Activated CD4-positive, alpha-beta memory T cell treated with anti-CD3 and anti-CD28 coated beads for 36 hours (primary cell): ENCODE measurements at regions not wholly inside any gene's neighbourhood (a gene's known extent, or its start where the extent isn't known, plus 50 kb on each side); places are given as distances from the start of the nearest gene placed in this dataset.

Source experiments
- CTCF ChIA-PET: fragments of 350-600 bp; sonication (Branson Sonifier 250); formaldehyde crosslinking; loops from one replicate; lab custom pipeline; 2021; ENCODE audit warnings: antibody characterized with exemption, inconsistent platforms; lab: Charles Lee
- POLR2A ChIA-PET: fragments of 350-600 bp; sonication (Branson Sonifier 250); formaldehyde crosslinking; loops from one replicate; lab custom pipeline; 2021; ENCODE audit warnings: antibody characterized with exemption; lab: Charles Lee
- DNase-seq: peaks from one replicate; pipeline ENCODE4 v3.0.0-alpha.2; 2020
- H3K27ac Mint-ChIP-seq: one replicate; pipeline ENCODE4 v1.8.0; 2021; ENCODE audit warnings: mixed read lengths
- H3K27me3 Mint-ChIP-seq: one replicate; pipeline ENCODE4 v1.8.0; 2021; ENCODE audit warnings: mixed read lengths
- H3K36me3 Mint-ChIP-seq: one replicate; pipeline ENCODE4 v1.8.0; 2021; ENCODE audit warnings: mixed read lengths
- H3K4me1 Mint-ChIP-seq: one replicate; pipeline ENCODE4 v1.8.0; 2021; ENCODE audit warnings: low read depth, mixed read lengths
- H3K4me3 Mint-ChIP-seq: one replicate; pipeline ENCODE4 v1.8.0; 2021; ENCODE audit warnings: mild to moderate bottlenecking, mixed read lengths
- H3K9me3 Mint-ChIP-seq: one replicate; pipeline ENCODE4 v1.8.0; 2021; ENCODE audit warnings: mixed read lengths
- intact Hi-C: fragments of 100-400 bp; cut with micrococcal nuclease; formaldehyde crosslinking; loops from one replicate; pipeline ENCODE4 v1.15.1; 2023

DNA sequence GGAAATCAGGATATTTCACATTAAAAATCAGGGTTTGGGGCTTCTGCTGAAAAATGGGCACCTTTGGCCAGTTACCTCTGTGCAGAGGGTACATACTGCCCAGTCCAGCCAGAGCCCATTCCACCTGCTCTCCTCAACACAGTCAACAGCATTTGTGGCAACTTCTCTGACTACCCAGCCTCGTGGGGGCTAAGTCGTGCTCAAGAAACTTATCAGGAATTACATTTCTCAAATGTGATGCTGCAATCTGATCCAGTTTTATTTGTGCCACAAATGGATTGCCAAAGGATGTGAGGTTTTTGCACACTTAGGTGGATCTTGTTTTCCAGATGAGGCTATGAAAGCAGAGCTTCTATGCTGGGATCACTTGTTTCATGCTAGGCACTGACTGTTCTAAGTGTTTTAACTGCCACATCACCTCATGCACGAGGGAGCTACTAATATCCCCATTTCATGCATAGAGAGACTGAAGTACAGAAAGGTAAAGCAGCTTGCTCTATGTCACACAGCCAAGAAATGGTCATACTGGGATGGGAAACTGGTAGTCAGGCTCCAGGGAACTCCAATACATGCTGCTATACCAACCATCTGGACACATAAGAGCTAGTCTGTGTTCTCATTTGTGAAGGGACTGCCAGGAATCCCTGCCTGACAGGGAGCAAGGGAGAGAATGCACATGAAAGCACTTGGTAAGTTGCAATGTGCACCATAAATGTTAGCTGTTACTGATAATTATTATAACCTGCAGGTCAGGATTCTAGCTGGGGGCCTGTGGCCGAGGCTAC, 89.0 kb upstream of the HK2 start:
- POLR2A ChIA-PET = no interaction called here
- no peaks in the 10 kb centered on the region for H3K36me3 Mint-ChIP-seq
- CTCF ChIA-PET = interaction anchor here (0.6 kb wide), 1 partner anchor 174 kb away, joined by 3 read pairs; no protein-coding TSS in a partner anchor
- DNase-seq = no peak
- H3K9me3 Mint-ChIP-seq = no peaks in the 10 kb centered on the region
- no peaks in the 10 kb centered on the region for H3K4me1 Mint-ChIP-seq
- H3K27me3 Mint-ChIP-seq = peaks cover 2% of the 10 kb centered on the region
- no peak overlapping the region for H3K27ac Mint-ChIP-seq
- no peak overlapping the region for H3K4me3 Mint-ChIP-seq
- intact Hi-C loops = no loop called here

GRCh38 chr2:74745766-74746165, 88.2 kb upstream of the HK2 start:
- H3K9me3 Mint-ChIP-seq = no peaks in the 10 kb centered on the region
- ChIA-PET POLR2A (no interaction called here), CTCF (no interaction called here)
- intact Hi-C loops = no loop called here
- H3K36me3 Mint-ChIP-seq = no peaks in the 10 kb centered on the region
- no peak overlapping the region for H3K4me3 Mint-ChIP-seq
- H3K27me3 Mint-ChIP-seq = peaks cover 2% of the 10 kb centered on the region
- DNase-seq = no peak
- H3K27ac Mint-ChIP-seq = no peak overlapping the region
- no peaks in the 10 kb centered on the region for H3K4me1 Mint-ChIP-seq

DNA sequence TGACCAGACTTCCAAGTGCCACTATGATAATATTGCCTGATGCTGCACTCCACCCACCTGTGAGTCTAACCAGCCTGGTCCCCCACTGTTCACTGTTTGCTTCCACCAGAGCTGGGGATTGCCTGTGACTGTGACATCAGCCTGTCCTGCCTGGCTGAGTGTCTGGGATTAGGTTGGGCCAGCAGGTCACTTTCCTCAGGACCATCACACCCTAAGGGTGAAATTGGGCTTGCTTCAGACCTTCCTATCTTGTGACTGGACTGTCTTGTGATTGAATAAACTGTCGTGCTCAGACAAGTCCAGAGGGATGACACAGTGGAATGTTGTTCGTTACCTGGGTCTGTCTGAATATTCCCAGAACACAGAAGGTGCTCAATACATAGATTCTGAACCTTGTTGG, 87.4 kb upstream of the HK2 start:
- Mint-ChIP-seq H3K27ac (no peak overlapping the region), H3K27me3 (peaks cover 7% of the 10 kb centered on the region), H3K36me3 (no peaks in the 10 kb centered on the region), H3K4me3 (no peak overlapping the region), H3K9me3 (no peaks in the 10 kb centered on the region), H3K4me1 (no peaks in the 10 kb centered on the region)
- CTCF ChIA-PET = no interaction called here
- DNase-seq = no peak
- POLR2A ChIA-PET = no interaction called here
- intact Hi-C loops = no loop called here

DNA sequence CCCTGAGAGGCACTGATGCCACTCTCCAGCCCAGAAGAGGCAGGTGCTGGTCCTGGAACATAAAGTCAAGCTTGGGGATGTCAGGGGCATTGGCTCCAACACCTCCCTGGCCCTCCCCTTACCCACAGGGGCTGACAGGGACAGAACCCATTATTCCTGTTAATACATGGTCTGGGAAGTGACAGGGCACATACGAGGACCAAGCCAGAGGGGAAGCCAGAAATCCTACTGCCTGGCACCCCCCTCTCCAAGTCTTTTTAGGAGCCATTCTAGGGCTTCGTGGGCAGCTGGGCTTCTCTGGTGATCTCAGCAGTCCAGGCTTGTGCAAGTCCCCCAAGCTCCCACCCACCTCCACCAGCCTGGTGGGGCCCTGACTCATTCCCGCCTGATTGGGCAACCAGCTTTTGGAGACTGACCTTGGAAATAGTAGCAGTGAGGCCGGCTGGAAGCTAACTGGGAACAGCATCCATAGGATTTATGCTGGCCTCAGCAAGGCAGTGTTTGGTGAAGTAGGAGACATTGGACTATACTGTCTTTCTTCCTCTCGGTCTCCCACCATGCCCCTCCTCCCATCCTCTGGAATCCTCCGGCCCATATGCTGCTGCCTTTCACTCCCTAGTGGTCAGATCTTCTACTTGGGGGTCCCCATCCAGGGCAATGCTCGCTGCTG, 86.4 kb upstream of the HK2 start:
- intact Hi-C loops = no loop called here

DNA sequence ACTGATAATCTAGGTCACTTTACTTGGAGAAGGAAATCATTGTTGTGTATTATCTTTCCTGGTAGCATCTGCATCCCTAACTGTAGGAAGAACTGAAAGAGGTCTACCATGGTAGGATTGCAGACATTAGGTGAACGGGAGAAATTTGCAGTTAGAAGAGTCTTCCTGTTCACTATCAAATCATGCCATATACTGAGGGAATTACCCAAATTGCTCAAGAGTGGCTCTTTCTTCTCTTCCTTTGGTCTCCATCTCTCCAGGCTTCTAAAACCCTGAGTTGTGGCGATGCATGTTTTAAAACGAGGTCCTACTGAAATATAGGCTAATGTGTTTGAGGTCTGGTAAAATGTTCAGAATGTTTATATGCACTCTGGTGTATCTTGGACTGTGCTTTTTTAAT, 85.3 kb upstream of the HK2 start:
- ChIA-PET POLR2A (no interaction called here), CTCF (no interaction called here)
- Mint-ChIP-seq H3K36me3 (no peaks in the 10 kb centered on the region), H3K27ac (no peak overlapping the region), H3K4me3 (no peak overlapping the region), H3K9me3 (no peaks in the 10 kb centered on the region), H3K27me3 (peaks cover 7% of the 10 kb centered on the region), H3K4me1 (no peaks in the 10 kb centered on the region)
- DNase-seq = no peak
- intact Hi-C loops = no loop called here

More for the DNA sequence above, 86.4 kb upstream of the HK2 start:
- no peak for DNase-seq
- no peaks in the 10 kb centered on the region for H3K9me3 Mint-ChIP-seq
- H3K27me3 Mint-ChIP-seq = peaks cover 7% of the 10 kb centered on the region
- no peak overlapping the region for H3K4me3 Mint-ChIP-seq
- H3K27ac Mint-ChIP-seq = no peak overlapping the region
- H3K36me3 Mint-ChIP-seq = no peaks in the 10 kb centered on the region
- POLR2A ChIA-PET = no interaction called here
- CTCF ChIA-PET = no interaction called here
- H3K4me1 Mint-ChIP-seq = no peaks in the 10 kb centered on the region

GRCh38 chr2:74749432-74749831, 84.5 kb upstream of the HK2 start:
- H3K27me3 Mint-ChIP-seq = peaks cover 7% of the 10 kb centered on the region
- no peaks in the 10 kb centered on the region for H3K9me3 Mint-ChIP-seq
- intact Hi-C loops = no loop called here
- DNase-seq = no peak
- H3K27ac Mint-ChIP-seq = no peak overlapping the region
- no peaks in the 10 kb centered on the region for H3K36me3 Mint-ChIP-seq
- H3K4me1 Mint-ChIP-seq = no peaks in the 10 kb centered on the region
- POLR2A ChIA-PET = no interaction called here
- CTCF ChIA-PET = no interaction called here
- H3K4me3 Mint-ChIP-seq = no peak overlapping the region

GRCh38 chr2:74751981-74752851, 81.7 kb upstream of the HK2 start:
- Mint-ChIP-seq H3K27ac (no peak overlapping the region), H3K27me3 (peaks cover 7% of the 10 kb centered on the region), H3K4me3 (no peak overlapping the region), H3K9me3 (peaks cover 8% of the 10 kb centered on the region), H3K4me1 (no peaks in the 10 kb centered on the region), H3K36me3 (peaks cover 4% of the 10 kb centered on the region)
- intact Hi-C loops = no loop called here
- ChIA-PET CTCF (interaction anchor here (0.7 kb wide), 1 partner anchor 26 kb away, joined by 3 read pairs; no protein-coding TSS in a partner anchor), POLR2A (no interaction called here)
- DNase-seq = no peak

DNA sequence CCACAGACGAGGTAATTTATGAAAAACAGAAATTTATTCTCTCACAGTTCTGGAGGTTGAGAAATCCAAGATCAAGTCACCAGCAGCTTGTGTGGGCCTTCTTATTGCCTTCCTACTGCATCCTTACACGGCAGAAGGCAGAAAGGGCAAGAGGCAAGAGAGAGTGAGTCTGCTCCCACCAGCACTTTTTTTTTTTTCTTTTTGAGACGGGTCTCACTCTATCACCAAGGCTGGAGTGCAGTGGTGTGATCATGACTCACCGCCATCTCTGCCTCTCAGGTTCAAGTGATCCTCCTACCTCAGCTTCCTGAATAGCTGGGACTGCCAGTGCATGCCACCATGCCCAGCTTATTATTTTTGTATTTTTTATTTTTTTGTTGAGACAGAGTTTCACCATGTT, 78.5 kb upstream of the HK2 start:
- Mint-ChIP-seq H3K9me3 (peaks cover 11% of the 10 kb centered on the region), H3K4me3 (no peak overlapping the region), H3K36me3 (peaks cover 4% of the 10 kb centered on the region), H3K27me3 (peaks cover 5% of the 10 kb centered on the region), H3K4me1 (no peaks in the 10 kb centered on the region), H3K27ac (no peak overlapping the region)
- POLR2A ChIA-PET = no interaction called here
- CTCF ChIA-PET = no interaction called here
- intact Hi-C loops = no loop called here
- no peak for DNase-seq

- peaks cover 4% of the 10 kb centered on the region for H3K36me3 Mint-ChIP-seq
- H3K4me3 Mint-ChIP-seq = no peak overlapping the region
- CTCF ChIA-PET = no interaction called here
- DNase-seq = no peak
- POLR2A ChIA-PET = no interaction called here
- intact Hi-C loops = no loop called here
- H3K27ac Mint-ChIP-seq = no peak overlapping the region
- no peaks in the 10 kb centered on the region for H3K4me1 Mint-ChIP-seq
- H3K27me3 Mint-ChIP-seq = no peaks in the 10 kb centered on the region
- peaks cover 11% of the 10 kb centered on the region for H3K9me3 Mint-ChIP-seq
Observed at GRCh38 chr2:74756356-74756890, 77.5 kb upstream of the HK2 start.

DNA sequence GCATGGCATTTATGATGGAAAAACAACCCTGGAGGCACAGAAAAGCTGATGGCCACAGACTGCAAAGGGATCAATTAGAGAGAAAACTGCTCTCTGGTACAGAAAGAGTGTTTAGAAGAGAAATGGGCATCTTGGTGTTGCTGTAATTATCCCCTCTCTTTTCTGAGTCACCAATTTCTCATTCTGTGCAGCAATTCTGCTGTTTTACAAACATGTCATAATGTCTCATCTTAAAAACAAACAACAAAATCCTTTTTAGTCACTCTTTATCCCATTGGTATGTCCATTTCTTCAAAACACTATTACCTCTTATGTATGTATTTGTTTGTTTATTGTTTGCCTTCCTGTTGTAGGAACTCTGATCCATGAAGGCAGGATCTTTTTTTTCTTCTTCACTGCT, 73.9 kb upstream of the HK2 start:
- no peak for DNase-seq
- intact Hi-C loops = no loop called here
- H3K27me3 Mint-ChIP-seq = no peaks in the 10 kb centered on the region
- no peak overlapping the region for H3K4me3 Mint-ChIP-seq
- peaks cover 4% of the 10 kb centered on the region for H3K36me3 Mint-ChIP-seq
- H3K9me3 Mint-ChIP-seq = peaks cover 11% of the 10 kb centered on the region
- peaks cover 10% of the 10 kb centered on the region for H3K4me1 Mint-ChIP-seq
- CTCF ChIA-PET = no interaction called here
- POLR2A ChIA-PET = no interaction called here
- H3K27ac Mint-ChIP-seq = no peak overlapping the region

DNA sequence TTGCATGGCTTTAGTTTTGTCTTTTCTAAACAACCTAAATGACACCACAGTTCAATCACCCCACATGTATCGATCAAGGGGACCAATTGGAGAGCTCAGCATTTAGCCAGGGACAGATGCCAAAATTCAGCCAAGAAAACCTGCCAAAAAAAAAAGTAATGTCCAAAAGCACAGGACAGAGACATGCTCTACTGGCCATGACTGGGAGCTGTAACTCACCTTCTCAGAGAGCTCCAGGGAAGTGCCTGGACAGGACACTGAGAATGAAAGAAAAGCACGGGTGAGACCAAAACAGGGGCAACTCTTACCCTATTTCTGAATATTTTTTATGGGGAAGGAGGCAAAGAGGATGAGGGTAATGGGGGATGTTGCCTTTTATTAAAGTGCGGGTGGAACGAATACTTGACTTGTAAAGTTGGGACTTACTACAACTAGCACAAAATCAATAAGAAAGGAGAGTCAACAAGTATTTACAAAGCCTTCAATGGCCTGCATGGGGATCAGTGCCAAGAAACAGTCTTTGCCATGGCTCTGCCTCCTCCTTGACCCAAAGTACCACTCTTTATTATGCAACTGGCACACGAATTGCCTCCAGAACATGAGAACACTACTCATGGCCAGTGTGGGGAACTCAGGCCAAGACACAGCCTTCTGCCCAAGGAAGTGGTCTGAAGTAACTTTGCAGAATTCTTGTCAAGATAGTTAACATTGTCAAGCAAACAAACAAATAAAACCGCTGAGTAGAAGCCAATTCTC, 72.9 kb upstream of the HK2 start:
- Mint-ChIP-seq H3K27me3 (no peaks in the 10 kb centered on the region), H3K4me1 (peaks cover 11% of the 10 kb centered on the region), H3K4me3 (no peak overlapping the region), H3K27ac (no peak overlapping the region), H3K9me3 (peaks cover 9% of the 10 kb centered on the region), H3K36me3 (peaks cover 4% of the 10 kb centered on the region)
- intact Hi-C loops = no loop called here
- ChIA-PET POLR2A (no interaction called here), CTCF (no interaction called here)
- no peak for DNase-seq
